GM23248 (cell line): ENCODE measurements at regions not wholly inside any gene's neighbourhood (a gene's known extent, or its start where the extent isn't known, plus 50 kb on each side); places are given as distances from the start of the nearest gene placed in this dataset.

ENCODE experiments used
- EZH2 ChIP-seq: fragments of 200-600 bp; sonication (generic); IDR thresholded peaks from 2 replicates; pipeline ENCODE4 v1.6.1; 2018; ENCODE audit warnings: antibody characterized with exemption, mild to moderate bottlenecking; ENCODE audit not compliant: insufficient read depth, poor library complexity, severe bottlenecking
- EZH2phosphoT487 ChIP-seq: fragments of 200-600 bp; sonication (generic); IDR thresholded peaks from 2 replicates; pipeline ENCODE4 v1.6.1; 2018; ENCODE audit warnings: antibody characterized with exemption, moderate library complexity, mild to moderate bottlenecking, low read depth; ENCODE audit not compliant: insufficient read depth

- TF ChIP-seq EZH2, result no peak
- no peak for TF ChIP-seq EZH2phosphoT487
These were observed 210.0 kb upstream of the COX7C start for GRCh38 chr5:86407711-86408110.
